ENCODE measurements at regions not wholly inside any gene's neighbourhood (a gene's known extent, or its start where the extent isn't known, plus 50 kb on each side); places are given as distances from the start of the nearest gene placed in this dataset.

DNA sequence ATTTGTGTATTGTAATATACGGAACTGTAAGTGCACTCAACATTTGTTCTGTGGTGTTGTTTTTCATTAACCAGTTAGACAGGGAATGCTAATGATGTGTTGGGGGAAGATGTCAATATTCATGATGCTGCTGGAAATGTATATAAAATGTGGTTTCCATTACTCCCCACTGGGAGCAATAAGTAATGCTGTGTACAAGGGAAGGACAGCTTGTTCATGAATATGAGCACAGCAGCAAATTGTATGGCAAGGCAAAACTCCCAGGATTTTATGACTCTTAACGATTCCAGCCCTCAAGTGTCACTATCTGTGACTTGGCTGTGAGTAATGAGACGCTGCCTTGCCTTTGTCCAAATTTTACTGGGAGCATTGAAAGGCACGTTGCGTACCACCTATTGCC is 312.4 kb upstream of the DDX18 start:
- TF ChIP-seq, protein P1, sequence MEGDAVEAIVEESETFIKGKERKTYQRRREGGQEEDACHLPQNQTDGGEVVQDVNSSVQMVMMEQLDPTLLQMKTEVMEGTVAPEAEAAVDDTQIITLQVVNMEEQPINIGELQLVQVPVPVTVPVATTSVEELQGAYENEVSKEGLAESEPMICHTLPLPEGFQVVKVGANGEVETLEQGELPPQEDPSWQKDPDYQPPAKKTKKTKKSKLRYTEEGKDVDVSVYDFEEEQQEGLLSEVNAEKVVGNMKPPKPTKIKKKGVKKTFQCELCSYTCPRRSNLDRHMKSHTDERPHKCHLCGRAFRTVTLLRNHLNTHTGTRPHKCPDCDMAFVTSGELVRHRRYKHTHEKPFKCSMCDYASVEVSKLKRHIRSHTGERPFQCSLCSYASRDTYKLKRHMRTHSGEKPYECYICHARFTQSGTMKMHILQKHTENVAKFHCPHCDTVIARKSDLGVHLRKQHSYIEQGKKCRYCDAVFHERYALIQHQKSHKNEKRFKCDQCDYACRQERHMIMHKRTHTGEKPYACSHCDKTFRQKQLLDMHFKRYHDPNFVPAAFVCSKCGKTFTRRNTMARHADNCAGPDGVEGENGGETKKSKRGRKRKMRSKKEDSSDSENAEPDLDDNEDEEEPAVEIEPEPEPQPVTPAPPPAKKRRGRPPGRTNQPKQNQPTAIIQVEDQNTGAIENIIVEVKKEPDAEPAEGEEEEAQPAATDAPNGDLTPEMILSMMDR (IDR thresholded peaks at IDR 0.05), result no peak
- no peak for TF ChIP-seq POLR2A (IDR thresholded peaks at IDR 0.05)

Data from suprapubic skin (tissue), 3 donors.